DOHH2 (cell line): ENCODE measurements at regions not wholly inside any gene's neighbourhood (a gene's known extent, or its start where the extent isn't known, plus 50 kb on each side); places are given as distances from the start of the nearest gene placed in this dataset.

Source experiments
- H3F3A ChIP-seq: fragments of 200-600 bp; sonication (generic), shearing (Covaris generic); 2 replicates; pipeline ENCODE4 v1.6.0; 2016; ENCODE audit warnings: antibody characterized with exemption, mild to moderate bottlenecking; ENCODE audit not compliant: control insufficient read depth, insufficient read depth
- H3K27ac ChIP-seq: fragments of 200-600 bp; sonication (generic); 2 replicates; pipeline ENCODE4 v1.5.1; 2014; ENCODE audit warnings: low read depth, mild to moderate bottlenecking, low read length, moderate library complexity
- H3K27me3 ChIP-seq: fragments of 200-600 bp; sonication (generic); 2 replicates; pipeline ENCODE4 v1.6.1; 2014; ENCODE audit warnings: mild to moderate bottlenecking, low read length, mixed read lengths; ENCODE audit not compliant: control insufficient read depth
- H3K36me3 ChIP-seq: fragments of 200-600 bp; sonication (generic); 2 replicates; pipeline ENCODE4 v1.6.1; 2014; ENCODE audit warnings: mild to moderate bottlenecking, low read length, moderate library complexity, mixed read lengths; ENCODE audit not compliant: control insufficient read depth
- H3K4me1 ChIP-seq: fragments of 200-600 bp; sonication (generic); 2 replicates; pipeline ENCODE4 v1.6.1; 2014; ENCODE audit warnings: mild to moderate bottlenecking, low read length, mixed read lengths; ENCODE audit not compliant: control insufficient read depth
- H3K4me2 ChIP-seq: fragments of 200-600 bp; sonication (generic); 2 replicates; pipeline ENCODE4 v1.6.0; 2014; ENCODE audit warnings: mild to moderate bottlenecking, low read length, moderate library complexity
- H3K4me3 ChIP-seq: fragments of 200-600 bp; sonication (generic); 2 replicates; pipeline ENCODE4 v1.5.1; 2014; ENCODE audit warnings: mild to moderate bottlenecking, low read length, mixed read lengths
- H3K79me2 ChIP-seq: fragments of 200-600 bp; sonication (generic); 2 replicates; pipeline ENCODE4 v1.6.1; 2014; ENCODE audit warnings: mild to moderate bottlenecking, low read length, mixed read lengths; ENCODE audit not compliant: control insufficient read depth
- H3K9me2 ChIP-seq: fragments of 200-600 bp; sonication (generic); replicated peaks from 2 replicates; pipeline ENCODE4 v1.6.1; 2014; ENCODE audit warnings: mild to moderate bottlenecking, low read length, mixed read lengths; ENCODE audit not compliant: control insufficient read depth
- H3K9me3 ChIP-seq: fragments of 200-600 bp; sonication (generic); 2 replicates; pipeline ENCODE4 v1.6.1; 2014; ENCODE audit warnings: antibody characterized with exemption, low read length, mixed read lengths; ENCODE audit not compliant: control insufficient read depth, insufficient read depth
- H4K20me1 ChIP-seq: fragments of 200-600 bp; sonication (generic); 2 replicates; pipeline ENCODE4 v1.6.0; 2014; ENCODE audit warnings: low read depth, mild to moderate bottlenecking, antibody characterized with exemption, low read length, moderate library complexity; ENCODE audit not compliant: control insufficient read depth, insufficient read depth
- CTCF ChIP-seq: fragments of 200-600 bp; sonication (generic); IDR thresholded peaks from one replicate; pipeline ENCODE4 v1.5.1; 2014; ENCODE audit warnings: antibody characterized with exemption, mild to moderate bottlenecking, low read depth, low read length; ENCODE audit not compliant: poor library complexity, severe bottlenecking
- EZH2phosphoT487 ChIP-seq: fragments of 200-600 bp; sonication (generic); IDR thresholded peaks from 2 replicates; pipeline ENCODE4 v1.6.1; 2017; ENCODE audit warnings: borderline replicate concordance, mild to moderate bottlenecking, antibody characterized with exemption, low read length, moderate library complexity, mixed read lengths

GRCh38 chr12:114762490-114763110 is 78.6 kb upstream of the TBX3 start:
- TF ChIP-seq EZH2phosphoT487 = no peak
- TF ChIP-seq CTCF = no peak
- Histone ChIP-seq H3K27me3 (no peaks in the 10 kb centered on the region), H4K20me1 (no peaks in the 10 kb centered on the region), H3K9me3 (no peaks in the 10 kb centered on the region), H3F3A (no peaks in the 10 kb centered on the region), H3K4me3 (no peak overlapping the region), H3K36me3 (no peaks in the 10 kb centered on the region), H3K4me1 (no peaks in the 10 kb centered on the region), H3K79me2 (no peaks in the 10 kb centered on the region), H3K9me2 (no peaks in the 10 kb centered on the region), H3K4me2 (no peak overlapping the region), H3K27ac (no peak overlapping the region)

- no peak overlapping the region for H3K4me2 ChIP-seq
- no peaks in the 10 kb centered on the region for H3K9me3 ChIP-seq
- no peaks in the 10 kb centered on the region for H3K4me1 ChIP-seq
- no peaks in the 10 kb centered on the region for H3K79me2 ChIP-seq
- TF ChIP-seq CTCF (no peak), EZH2phosphoT487 (no peak)
- no peaks in the 10 kb centered on the region for H3K27me3 ChIP-seq
- no peaks in the 10 kb centered on the region for H3K36me3 ChIP-seq
- H4K20me1 ChIP-seq = no peaks in the 10 kb centered on the region
- no peaks in the 10 kb centered on the region for H3K9me2 ChIP-seq
- no peak overlapping the region for H3K27ac ChIP-seq
- no peaks in the 10 kb centered on the region for H3F3A ChIP-seq
- H3K4me3 ChIP-seq = no peak overlapping the region
Measured at GRCh38 chr12:114760151-114760877, 76.3 kb upstream of the TBX3 start.

- H3K4me1 ChIP-seq = no peaks in the 10 kb centered on the region
- no peaks in the 10 kb centered on the region for H3K79me2 ChIP-seq
- H3F3A ChIP-seq = no peaks in the 10 kb centered on the region
- H4K20me1 ChIP-seq = no peaks in the 10 kb centered on the region
- H3K27me3 ChIP-seq = no peaks in the 10 kb centered on the region
- H3K9me2 ChIP-seq = no peaks in the 10 kb centered on the region
- no peaks in the 10 kb centered on the region for H3K9me3 ChIP-seq
- no peak overlapping the region for H3K4me2 ChIP-seq
- TF ChIP-seq CTCF = no peak
- no peak for TF ChIP-seq EZH2phosphoT487
- no peak overlapping the region for H3K27ac ChIP-seq
- H3K4me3 ChIP-seq = no peak overlapping the region
- no peaks in the 10 kb centered on the region for H3K36me3 ChIP-seq
Measured at GRCh38 chr12:114759635-114760034, 75.7 kb upstream of the TBX3 start.
